Endothelial cell of umbilical vein (primary cell): ENCODE measurements at regions not wholly inside any gene's neighbourhood (a gene's known extent, or its start where the extent isn't known, plus 50 kb on each side); places are given as distances from the start of the nearest gene placed in this dataset.

ENCODE experiments used
- BruUV-seq: library from RNA; stranded (reverse); fragments of 400-500 nt; replicated peaks from 2 replicates; lab custom pipeline; 2021; lab: Mats Ljungman, UMichigan
- CTCF ChIA-PET: fragments of 300-600, 350-600 bp; sonication (Branson Sonifier 250); formaldehyde crosslinking; loops from one replicate; lab custom pipeline; 2021; ENCODE audit warnings: antibody characterized with exemption, inconsistent platforms; lab: Charles Lee
- POLR2A ChIA-PET: fragments of 300-600, 350-600 bp; sonication (Branson Sonifier 250); formaldehyde crosslinking; loops from one replicate; lab custom pipeline; 2021; ENCODE audit warnings: antibody characterized with exemption, inconsistent platforms; lab: Charles Lee
- DNase-seq: peaks from one replicate; pipeline ENCODE4 v3.0.0-alpha.2; 2011; ENCODE audit warnings: low read depth, low spot score
- FAIRE-seq: peaks from 2 replicates; lab custom pipeline; 2011; peaks lifted over from hg19 to GRCh38; lab: Jason Lieb, UNC
- H2AFZ ChIP-seq: 2 replicates; pipeline ENCODE4 v1.6.0; 2012; ENCODE audit warnings: low read depth, low read length, control low read depth, inconsistent platforms
- H3K27ac ChIP-seq: 2 replicates; pipeline ENCODE4 v1.5.1; 2011; ENCODE audit warnings: low read depth, mild to moderate bottlenecking, control low read depth, low read length, moderate library complexity; ENCODE audit not compliant: insufficient read depth
- H3K27me3 ChIP-seq, 2 experiments: 2 replicates each; pipeline versions ENCODE4 v1.6.0 to v1.6.1; 2011; ENCODE audit warnings: low read length in 2 of 2, mixed read lengths in 1 of 2; ENCODE audit not compliant: control insufficient read depth in 2 of 2, insufficient read depth in 2 of 2
- H3K36me3 ChIP-seq, 2 experiments: 2 replicates in 1 of 2; 3 replicates in 1 of 2; pipeline ENCODE4 v1.5.1; 2011; ENCODE audit warnings: low read length in 2 of 2, mild to moderate bottlenecking in 1 of 2, moderate library complexity in 1 of 2; ENCODE audit not compliant: control insufficient read depth in 2 of 2, insufficient read depth in 2 of 2; ENCODE audit errors: extremely low read depth in 1 of 2
- H3K4me1 ChIP-seq: 3 replicates; pipeline ENCODE4 v1.5.1; 2011; ENCODE audit warnings: mild to moderate bottlenecking, low read length; ENCODE audit not compliant: control insufficient read depth, insufficient read depth; ENCODE audit errors: extremely low read depth
- H3K4me2 ChIP-seq: 2 replicates; pipeline ENCODE4 v1.6.1; 2011; ENCODE audit warnings: low read length, control low read depth, mixed read lengths; ENCODE audit not compliant: insufficient read depth
- H3K4me3 ChIP-seq, 3 experiments: fragments of 200-600 bp in 1 of 3; sonication (generic), shearing (Covaris generic) in 1 of 3; replicated peaks in 1 of 3; 2 replicates each; pipeline ENCODE4 v1.5.1; 2011 to 2016; ENCODE audit warnings: control low read depth in 3 of 3, low read length in 3 of 3, mild to moderate bottlenecking in 2 of 3, inconsistent platforms in 1 of 3, low read depth in 1 of 3, moderate library complexity in 1 of 3; ENCODE audit not compliant: insufficient read depth in 1 of 3
- H3K79me2 ChIP-seq: 2 replicates; pipeline ENCODE4 v1.6.0; 2012; ENCODE audit warnings: low read length, inconsistent platforms; ENCODE audit not compliant: control insufficient read depth, insufficient read depth
- H3K9ac ChIP-seq: replicated peaks from 2 replicates; pipeline ENCODE3; 2011; ENCODE audit warnings: low read length, control low read depth; ENCODE audit not compliant: insufficient read depth; ENCODE audit errors: extremely low read depth
- H3K9me1 ChIP-seq: replicated peaks from 3 replicates; pipeline ENCODE4 v1.6.0; 2011; ENCODE audit warnings: mild to moderate bottlenecking, low read length; ENCODE audit not compliant: control insufficient read depth, insufficient read depth; ENCODE audit errors: extremely low read depth
- H3K9me3 ChIP-seq: replicated peaks from 2 replicates; pipeline ENCODE4 v1.5.1; 2012; ENCODE audit warnings: low read length, inconsistent platforms; ENCODE audit not compliant: control insufficient read depth, insufficient read depth
- H4K20me1 ChIP-seq: replicated peaks from 2 replicates; pipeline ENCODE3; 2011; ENCODE audit warnings: mild to moderate bottlenecking, low read length; ENCODE audit not compliant: control insufficient read depth, insufficient read depth; ENCODE audit errors: extremely low read depth
- CTCF ChIP-seq, 2 donors: IDR thresholded peaks; 1 replicate in 1 of 2; 2 replicates in 1 of 2; pipeline ENCODE4 v1.5.1; 2011; ENCODE audit warnings: low read length in 2 of 2, mild to moderate bottlenecking in 2 of 2, moderate library complexity in 2 of 2, control low read depth in 1 of 2, inconsistent platforms in 1 of 2, low read depth in 1 of 2; ENCODE audit not compliant: insufficient read depth in 1 of 2; ENCODE audit errors: extremely low read depth in 1 of 2
- EZH2 ChIP-seq: IDR thresholded peaks from 2 replicates; pipeline ENCODE4 v1.6.1; 2012; ENCODE audit warnings: borderline replicate concordance, low read depth, mild to moderate bottlenecking, moderate library complexity, low read length, inconsistent platforms; ENCODE audit not compliant: severe bottlenecking
- FOS ChIP-seq: IDR thresholded peaks from 2 replicates; pipeline ENCODE4 v1.6.1; 2011; ENCODE audit warnings: mild to moderate bottlenecking, low read length, moderate library complexity, borderline replicate concordance; ENCODE audit not compliant: insufficient read depth
- GATA2 ChIP-seq: IDR thresholded peaks from 2 replicates; pipeline ENCODE4 v1.7.0; 2011; ENCODE audit warnings: low read depth, mild to moderate bottlenecking, moderate library complexity, mixed read lengths, low read length; ENCODE audit not compliant: insufficient read length, insufficient read depth
- JUN ChIP-seq: IDR thresholded peaks from 2 replicates; pipeline ENCODE4 v1.6.1; 2011; ENCODE audit warnings: borderline replicate concordance, low read depth; ENCODE audit not compliant: insufficient read length, insufficient read depth
- MAX ChIP-seq: IDR thresholded peaks from 2 replicates; pipeline ENCODE4 v1.6.1; 2011; ENCODE audit not compliant: insufficient read depth, insufficient read length
- MYC ChIP-seq: IDR thresholded peaks from one replicate; pipeline ENCODE4 v1.6.1; 2011; ENCODE audit warnings: mild to moderate bottlenecking, low read depth, low read length
- POLR2A ChIP-seq: IDR thresholded peaks from 2 replicates; pipeline ENCODE4 v1.6.1; 2012; ENCODE audit warnings: low read depth, mild to moderate bottlenecking, control low read depth, low read length
- POLR2AphosphoS5 ChIP-seq: IDR thresholded peaks from 2 replicates; pipeline ENCODE4 v1.6.1; 2012; ENCODE audit warnings: low read depth, mild to moderate bottlenecking, control low read depth, low read length, moderate library complexity; ENCODE audit not compliant: insufficient read depth
- dilution Hi-C: fragments of 300-500 bp; cut with MboI; formaldehyde crosslinking; loops from one replicate; pipeline ENCODE4 v1.15.0; 2019; ENCODE audit warnings: low sequenced_read_pairs; ENCODE audit not compliant: extremely low pct_ligation_motif_present
- intact Hi-C: fragments of 100-400 bp; cut with micrococcal nuclease; formaldehyde crosslinking; loops from one replicate; pipeline ENCODE4 v1.10.0; 2022

GRCh38 chr6:101021504-101021903, 140.4 kb upstream of the ASCC3 start:
- H3K27ac ChIP-seq: no peak overlapping the region
- no peak overlapping the region for H3K4me2 ChIP-seq
- FAIRE-seq: no peak
- no peaks in the 10 kb centered on the region for H4K20me1 ChIP-seq
- dilution Hi-C loops (no loop called here), intact Hi-C loops (no loop called here)
- no peak for DNase-seq
- no peaks in the 10 kb centered on the region for H3K79me2 ChIP-seq
- H3K9me3 ChIP-seq: peaks cover 5% of the 10 kb centered on the region
- no TSS peak for BruUV-seq
- H3K9ac ChIP-seq: no peak overlapping the region
- no peaks in the 10 kb centered on the region for H3K4me1 ChIP-seq
- no peaks in the 10 kb centered on the region for H3K27me3 ChIP-seq
- no peaks in the 10 kb centered on the region for H3K9me1 ChIP-seq
- POLR2A ChIA-PET: no interaction called here
- no peak overlapping the region for H2AFZ ChIP-seq
- H3K36me3 ChIP-seq: no peaks in the 10 kb centered on the region
- H3K4me3 ChIP-seq: no peak overlapping the region
- TF ChIP-seq MAX: no peak
- TF ChIP-seq EZH2: no peak
- TF ChIP-seq CTCF (IDR thresholded peaks at IDR 0.05; ENCODE audit: extremely low read depth in 1 of 2, insufficient read depth in 1 of 2, low read depth in 1 of 2, low read length in 2 of 2): no peak
- no peak for TF ChIP-seq GATA2
- no peak for TF ChIP-seq FOS
- TF ChIP-seq POLR2AphosphoS5: no peak
- TF ChIP-seq JUN: no peak
- no peak for TF ChIP-seq MYC
- no peak for TF ChIP-seq POLR2A
- CTCF ChIA-PET: no interaction called here
